Activated T-cell treated with anti-CD3 and anti-CD28 coated beads, Interleukin-2, amount 50 U/mL, for 72 hours (primary cell): ENCODE measurements at regions not wholly inside any gene's neighbourhood (a gene's known extent, or its start where the extent isn't known, plus 50 kb on each side); places are given as distances from the start of the nearest gene placed in this dataset.

Source experiments
- ATAC-seq, 2 donors: fragments of 150-1000 bp; cut with Tn5 transposase; replicated peaks in 1 of 2; 2 replicates each; pipeline ENCODE4 v1.10.0; 2021; ENCODE audit warnings: moderate library complexity in 2 of 2, mild to moderate bottlenecking in 1 of 2
- DNase-seq, 2 donors: peaks; one replicate each; pipeline ENCODE4 v3.0.0; 2021 to 2022; ENCODE audit warnings: mixed read lengths in 1 of 2
- H3K27ac Mint-ChIP-seq: one replicate; pipeline ENCODE4 v1.8.0; 2022; ENCODE audit warnings: mild to moderate bottlenecking, moderate library complexity, mixed read lengths
- H3K27me3 Mint-ChIP-seq: one replicate; pipeline ENCODE4 v1.8.0; 2022; ENCODE audit warnings: low read depth, mixed read lengths
- H3K36me3 Mint-ChIP-seq, 2 donors: one replicate each; pipeline ENCODE4 v1.8.0; 2022; ENCODE audit warnings: mixed read lengths in 2 of 2, mild to moderate bottlenecking in 1 of 2; ENCODE audit not compliant: insufficient read depth in 2 of 2
- H3K4me1 Mint-ChIP-seq: one replicate; pipeline ENCODE4 v1.8.0; 2022; ENCODE audit warnings: low read depth, mixed read lengths
- H3K4me3 Mint-ChIP-seq, 2 donors: one replicate each; pipeline ENCODE4 v1.8.0; 2022; ENCODE audit warnings: mild to moderate bottlenecking in 2 of 2, mixed read lengths in 2 of 2, moderate library complexity in 2 of 2
- H3K9me3 Mint-ChIP-seq, 2 donors: one replicate each; pipeline ENCODE4 v1.8.0; 2022; ENCODE audit warnings: mixed read lengths in 2 of 2

GRCh38 chr17:5822281-5823060, 238.2 kb upstream of the NLRP1 start:
- Mint-ChIP-seq H3K27me3 (peaks cover 15% of the 10 kb centered on the region), H3K36me3 (no peaks in the 10 kb centered on the region), H3K27ac (no peak overlapping the region), H3K4me3 (no peak overlapping the region), H3K9me3 (no peaks in the 10 kb centered on the region), H3K4me1 (peaks cover 8% of the 10 kb centered on the region)
- no peak for ATAC-seq
- DNase-seq: no peak

GRCh38 chr17:5823219-5823618, 238.9 kb upstream of the NLRP1 start:
- ATAC-seq: no peak
- no peaks in the 10 kb centered on the region for H3K36me3 Mint-ChIP-seq
- no peak overlapping the region for H3K27ac Mint-ChIP-seq
- DNase-seq: no peak
- peaks cover 19% of the 10 kb centered on the region for H3K27me3 Mint-ChIP-seq
- peaks cover 8% of the 10 kb centered on the region for H3K4me1 Mint-ChIP-seq
- H3K4me3 Mint-ChIP-seq: no peak overlapping the region
- peaks cover 0 to 1% of the 10 kb centered on the region in 2 donors for H3K9me3 Mint-ChIP-seq

GRCh38 chr17:5825717-5826330, 241.5 kb upstream of the NLRP1 start:
- Mint-ChIP-seq H3K27me3 (peaks cover 15% of the 10 kb centered on the region), H3K27ac (no peak overlapping the region), H3K4me3 (no peak overlapping the region), H3K4me1 (peaks cover 8% of the 10 kb centered on the region), H3K9me3 (peaks cover 0 to 2% of the 10 kb centered on the region in 2 donors), H3K36me3 (no peaks in the 10 kb centered on the region)
- no peak for DNase-seq
- ATAC-seq: no peak

- Mint-ChIP-seq H3K4me3 (no peak overlapping the region), H3K9me3 (peaks cover 0 to 2% of the 10 kb centered on the region in 2 donors), H3K36me3 (no peaks in the 10 kb centered on the region), H3K27me3 (peaks cover 15% of the 10 kb centered on the region), H3K4me1 (peaks cover 2% of the 10 kb centered on the region), H3K27ac (no peak overlapping the region)
- no peak for ATAC-seq
- DNase-seq: no peak
Observed at GRCh38 chr17:5826384-5826783, 242.1 kb upstream of the NLRP1 start.

- Mint-ChIP-seq H3K27ac (no peak overlapping the region), H3K36me3 (no peaks in the 10 kb centered on the region), H3K27me3 (peaks cover 15% of the 10 kb centered on the region), H3K9me3 (peaks cover 0 to 2% of the 10 kb centered on the region in 2 donors), H3K4me3 (no peak overlapping the region), H3K4me1 (peaks cover 9% of the 10 kb centered on the region)
- ATAC-seq (no peak), DNase-seq (no peak)
Observed at GRCh38 chr17:5830921-5831320, 239.3 kb upstream of the WSCD1 start.

GRCh38 chr17:5832886-5833285, 237.3 kb upstream of the WSCD1 start:
- peaks cover 9% of the 10 kb centered on the region for H3K4me1 Mint-ChIP-seq
- DNase-seq: no peak

GRCh38 chr17:5837055-5837491, 233.1 kb upstream of the WSCD1 start:
- H3K4me3 Mint-ChIP-seq: no peak overlapping the region
- no peaks in the 10 kb centered on the region for H3K9me3 Mint-ChIP-seq
- no peaks in the 10 kb centered on the region for H3K36me3 Mint-ChIP-seq
- DNase-seq: no peak
- peaks cover 9% of the 10 kb centered on the region for H3K4me1 Mint-ChIP-seq
- ATAC-seq: no peak
- H3K27me3 Mint-ChIP-seq: no peaks in the 10 kb centered on the region
- no peak overlapping the region for H3K27ac Mint-ChIP-seq

More at GRCh38 chr17:5832886-5833285, 237.3 kb upstream of the WSCD1 start:
- Mint-ChIP-seq H3K9me3 (peaks cover 0 to 1% of the 10 kb centered on the region in 2 donors), H3K27ac (no peak overlapping the region), H3K27me3 (peaks cover 14% of the 10 kb centered on the region), H3K4me3 (no peak overlapping the region), H3K36me3 (no peaks in the 10 kb centered on the region)
- ATAC-seq: no peak

GRCh38 chr17:5838661-5839300, 231.4 kb upstream of the WSCD1 start:
- Mint-ChIP-seq H3K27ac (no peak overlapping the region), H3K4me1 (peaks cover 9% of the 10 kb centered on the region), H3K36me3 (no peaks in the 10 kb centered on the region), H3K9me3 (no peaks in the 10 kb centered on the region), H3K4me3 (no peak overlapping the region), H3K27me3 (no peaks in the 10 kb centered on the region)
- DNase-seq (no peak), ATAC-seq (no peak)

- peak in 1 of 2 donors; percentile 41 for ATAC-seq
- no peaks in the 10 kb centered on the region for H3K36me3 Mint-ChIP-seq
- no peaks in the 10 kb centered on the region for H3K27me3 Mint-ChIP-seq
Observed at GRCh38 chr17:5840811-5841446, 229.2 kb upstream of the WSCD1 start.

GRCh38 chr17:5841862-5842261, 228.3 kb upstream of the WSCD1 start:
- no peaks in the 10 kb centered on the region for H3K9me3 Mint-ChIP-seq
- no peak overlapping the region for H3K27ac Mint-ChIP-seq
- no peaks in the 10 kb centered on the region for H3K4me1 Mint-ChIP-seq
- H3K36me3 Mint-ChIP-seq: no peaks in the 10 kb centered on the region
- DNase-seq: no peak
- no peaks in the 10 kb centered on the region for H3K27me3 Mint-ChIP-seq
- no peak overlapping the region for H3K4me3 Mint-ChIP-seq
- ATAC-seq: peak in 1 of 2 donors; percentile 55

More at GRCh38 chr17:5840811-5841446, 229.2 kb upstream of the WSCD1 start:
- H3K9me3 Mint-ChIP-seq: no peaks in the 10 kb centered on the region
- no peaks in the 10 kb centered on the region for H3K4me1 Mint-ChIP-seq
- no peak overlapping the region for H3K27ac Mint-ChIP-seq
- no peak overlapping the region for H3K4me3 Mint-ChIP-seq
- DNase-seq: no peak

GRCh38 chr17:5843366-5844026, 226.7 kb upstream of the WSCD1 start:
- no peak for ATAC-seq
- H3K27me3 Mint-ChIP-seq: peaks cover 5% of the 10 kb centered on the region
- DNase-seq: no peak
- no peak overlapping the region for H3K27ac Mint-ChIP-seq
- no peaks in the 10 kb centered on the region for H3K4me1 Mint-ChIP-seq
- no peaks in the 10 kb centered on the region for H3K9me3 Mint-ChIP-seq
- H3K36me3 Mint-ChIP-seq: no peaks in the 10 kb centered on the region
- H3K4me3 Mint-ChIP-seq: no peak overlapping the region

- no peak for ATAC-seq
- H3K9me3 Mint-ChIP-seq: no peaks in the 10 kb centered on the region
- H3K36me3 Mint-ChIP-seq: no peaks in the 10 kb centered on the region
- peaks cover 5% of the 10 kb centered on the region for H3K27me3 Mint-ChIP-seq
- no peaks in the 10 kb centered on the region for H3K4me1 Mint-ChIP-seq
- H3K27ac Mint-ChIP-seq: no peak overlapping the region
- no peak for DNase-seq
- H3K4me3 Mint-ChIP-seq: no peak overlapping the region
Observed at GRCh38 chr17:5846001-5846400, 224.2 kb upstream of the WSCD1 start.
